Suprapubic skin (tissue), 4 donors: ENCODE measurements at regions not wholly inside any gene's neighbourhood (a gene's known extent, or its start where the extent isn't known, plus 50 kb on each side); places are given as distances from the start of the nearest gene placed in this dataset.

Source experiments
- EP300 ChIP-seq: sonication (generic); formaldehyde crosslinking; IDR thresholded peaks from one replicate; pipeline ENCODE4 v1.6.1; 2017; ENCODE audit warnings: antibody characterized with exemption
- POLR2A ChIP-seq, 2 donors: fragments of 450-650 bp; IDR thresholded peaks; one replicate each; pipeline ENCODE4 v1.6.1; 2017; ENCODE audit warnings: antibody characterized with exemption in 2 of 2, mild to moderate bottlenecking in 2 of 2, moderate library complexity in 2 of 2
- POLR2AphosphoS5 ChIP-seq, 3 donors: sonication (generic); formaldehyde crosslinking; IDR thresholded peaks; one replicate each; pipeline ENCODE4 v1.6.1; 2017; ENCODE audit warnings: antibody characterized with exemption in 3 of 3
- TF ChIP-seq, protein P1 (sequence below), 2 donors: fragments of 200-600 bp in 1 of 2; fragments of 450-650 bp in 1 of 2; sonication (generic) in 1 of 2; IDR thresholded peaks; one replicate each; pipeline ENCODE4 v1.5.1; 2016 to 2019; ENCODE audit warnings: antibody characterized with exemption in 2 of 2, mild to moderate bottlenecking in 1 of 2, moderate library complexity in 1 of 2

DNA sequence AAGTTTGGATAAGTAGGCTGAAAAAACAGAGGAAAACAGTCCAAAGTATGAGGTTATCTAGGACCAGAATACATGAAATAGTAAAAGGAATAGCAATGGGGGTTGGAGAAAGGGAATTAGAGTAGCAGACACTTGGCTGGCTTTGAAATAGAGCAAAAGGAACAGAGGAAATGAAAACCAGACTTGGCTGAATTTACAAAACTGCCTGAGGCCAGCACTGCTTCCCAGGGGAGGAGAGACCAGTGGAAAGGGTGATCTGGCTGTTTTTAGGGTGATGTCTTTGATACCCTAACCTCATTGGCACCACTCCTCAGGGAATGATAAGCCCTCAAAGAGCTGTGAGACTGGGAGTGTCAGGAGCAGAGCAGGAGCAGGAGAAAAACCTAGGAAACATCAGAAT is 413.4 kb upstream of the SLC30A5 start:
- TF ChIP-seq POLR2AphosphoS5 (IDR thresholded peaks at IDR 0.05) (no peak), EP300 (no peak), POLR2A (IDR thresholded peaks at IDR 0.05) (no peak)
- TF ChIP-seq, protein P1, sequence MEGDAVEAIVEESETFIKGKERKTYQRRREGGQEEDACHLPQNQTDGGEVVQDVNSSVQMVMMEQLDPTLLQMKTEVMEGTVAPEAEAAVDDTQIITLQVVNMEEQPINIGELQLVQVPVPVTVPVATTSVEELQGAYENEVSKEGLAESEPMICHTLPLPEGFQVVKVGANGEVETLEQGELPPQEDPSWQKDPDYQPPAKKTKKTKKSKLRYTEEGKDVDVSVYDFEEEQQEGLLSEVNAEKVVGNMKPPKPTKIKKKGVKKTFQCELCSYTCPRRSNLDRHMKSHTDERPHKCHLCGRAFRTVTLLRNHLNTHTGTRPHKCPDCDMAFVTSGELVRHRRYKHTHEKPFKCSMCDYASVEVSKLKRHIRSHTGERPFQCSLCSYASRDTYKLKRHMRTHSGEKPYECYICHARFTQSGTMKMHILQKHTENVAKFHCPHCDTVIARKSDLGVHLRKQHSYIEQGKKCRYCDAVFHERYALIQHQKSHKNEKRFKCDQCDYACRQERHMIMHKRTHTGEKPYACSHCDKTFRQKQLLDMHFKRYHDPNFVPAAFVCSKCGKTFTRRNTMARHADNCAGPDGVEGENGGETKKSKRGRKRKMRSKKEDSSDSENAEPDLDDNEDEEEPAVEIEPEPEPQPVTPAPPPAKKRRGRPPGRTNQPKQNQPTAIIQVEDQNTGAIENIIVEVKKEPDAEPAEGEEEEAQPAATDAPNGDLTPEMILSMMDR (IDR thresholded peaks at IDR 0.05), result no peak
